ENCODE measurements at regions not wholly inside any gene's neighbourhood (a gene's known extent, or its start where the extent isn't known, plus 50 kb on each side); places are given as distances from the start of the nearest gene placed in this dataset.
"Not testable (repeated sequence)": the region's sequence is repeated elsewhere in the genome, so short reads cannot be mapped to it uniquely, and the experiment has no call there.

GRCh38 chr3:164291486-164291885 lies 786.8 kb downstream of the SI start:
- H3K9me3 Mint-ChIP-seq; H3K27me3 Mint-ChIP-seq; POLR2A ChIA-PET; H3K4me3 Mint-ChIP-seq; DNase-seq; H3K36me3 Mint-ChIP-seq (ENCODE audit: low read depth); H3K4me1 Mint-ChIP-seq; CTCF ChIA-PET; H3K27ac Mint-ChIP-seq: not testable (repeated sequence)

GRCh38 chr3:164278550-164278949 lies 799.7 kb downstream of the SI start:
- no peak overlapping the region for H3K4me3 Mint-ChIP-seq
- no peak overlapping the region for H3K27ac Mint-ChIP-seq
- POLR2A ChIA-PET, result no interaction called here
- H3K4me1 Mint-ChIP-seq, result no peaks in the 10 kb centered on the region
- CTCF ChIA-PET, result no interaction called here
- peaks cover 9% of the 10 kb centered on the region for H3K9me3 Mint-ChIP-seq
- H3K27me3 Mint-ChIP-seq, result no peaks in the 10 kb centered on the region
- DNase-seq, result no peak
- no peaks in the 10 kb centered on the region for H3K36me3 Mint-ChIP-seq (ENCODE audit: low read depth)

- ChIA-PET POLR2A (no interaction called here), CTCF (no interaction called here)
- Mint-ChIP-seq H3K9me3 (peaks cover 4% of the 10 kb centered on the region), H3K36me3 (ENCODE audit: low read depth) (no peaks in the 10 kb centered on the region), H3K27me3 (no peaks in the 10 kb centered on the region), H3K4me1 (no peaks in the 10 kb centered on the region), H3K4me3 (no peak overlapping the region), H3K27ac (no peak overlapping the region)
- no peak for DNase-seq
These were observed 811.2 kb downstream of the SI start for GRCh38 chr3:164267053-164267452.

- no peaks in the 10 kb centered on the region for H3K27me3 Mint-ChIP-seq
These were observed 827.4 kb downstream of the SI start for GRCh38 chr3:164250923-164251322.

GRCh38 chr3:164236851-164237250 lies 841.4 kb downstream of the SI start:
- H3K4me1 Mint-ChIP-seq, result no peaks in the 10 kb centered on the region
- ChIA-PET POLR2A (no interaction called here), CTCF (no interaction called here)
- no peaks in the 10 kb centered on the region for H3K27me3 Mint-ChIP-seq
- no peak overlapping the region for H3K27ac Mint-ChIP-seq
- no peak overlapping the region for H3K4me3 Mint-ChIP-seq
- H3K36me3 Mint-ChIP-seq (ENCODE audit: low read depth), result no peaks in the 10 kb centered on the region
- no peak for DNase-seq
- peaks cover 2% of the 10 kb centered on the region for H3K9me3 Mint-ChIP-seq

More at GRCh38 chr3:164250923-164251322, 827.4 kb downstream of the SI start:
- CTCF ChIA-PET, result no interaction called here
- Mint-ChIP-seq H3K4me1 (no peaks in the 10 kb centered on the region), H3K9me3 (no peaks in the 10 kb centered on the region), H3K4me3 (no peak overlapping the region), H3K27ac (no peak overlapping the region), H3K36me3 (ENCODE audit: low read depth) (no peaks in the 10 kb centered on the region)
- POLR2A ChIA-PET, result no interaction called here
- DNase-seq, result no peak

- no peaks in the 10 kb centered on the region for H3K4me1 Mint-ChIP-seq
- no peak overlapping the region for H3K27ac Mint-ChIP-seq
- ChIA-PET POLR2A (no interaction called here), CTCF (no interaction called here)
- peaks cover 2% of the 10 kb centered on the region for H3K9me3 Mint-ChIP-seq
- H3K4me3 Mint-ChIP-seq, result no peak overlapping the region
- H3K36me3 Mint-ChIP-seq (ENCODE audit: low read depth), result no peaks in the 10 kb centered on the region
- DNase-seq, result no peak
- H3K27me3 Mint-ChIP-seq, result no peaks in the 10 kb centered on the region
These were observed 842.8 kb downstream of the SI start for GRCh38 chr3:164235289-164236028.

- Mint-ChIP-seq H3K4me3 (no peak overlapping the region), H3K36me3 (ENCODE audit: low read depth) (no peaks in the 10 kb centered on the region), H3K9me3 (peaks cover 2% of the 10 kb centered on the region), H3K27me3 (no peaks in the 10 kb centered on the region), H3K4me1 (no peaks in the 10 kb centered on the region), H3K27ac (no peak overlapping the region)
- ChIA-PET CTCF (no interaction called here), POLR2A (no interaction called here)
- DNase-seq, result no peak
These were observed 844.3 kb downstream of the SI start for GRCh38 chr3:164233951-164234350.

GRCh38 chr3:164231718-164232117 lies 846.6 kb downstream of the SI start:
- Mint-ChIP-seq H3K36me3 (ENCODE audit: low read depth) (no peaks in the 10 kb centered on the region), H3K4me1 (no peaks in the 10 kb centered on the region), H3K4me3 (no peak overlapping the region), H3K27ac (no peak overlapping the region), H3K9me3 (no peaks in the 10 kb centered on the region), H3K27me3 (no peaks in the 10 kb centered on the region)
- ChIA-PET POLR2A (no interaction called here), CTCF (no interaction called here)
- DNase-seq, result no peak

- no peak for DNase-seq
- H3K36me3 Mint-ChIP-seq (ENCODE audit: low read depth), result no peaks in the 10 kb centered on the region
- H3K4me1 Mint-ChIP-seq, result no peaks in the 10 kb centered on the region
- H3K27ac Mint-ChIP-seq, result no peak overlapping the region
- CTCF ChIA-PET, result no interaction called here
- no peak overlapping the region for H3K4me3 Mint-ChIP-seq
- POLR2A ChIA-PET, result no interaction called here
- no peaks in the 10 kb centered on the region for H3K9me3 Mint-ChIP-seq
- H3K27me3 Mint-ChIP-seq, result no peaks in the 10 kb centered on the region
These were observed 847.8 kb downstream of the SI start for GRCh38 chr3:164230385-164231094.

- DNase-seq, result no peak
- ChIA-PET CTCF (no interaction called here), POLR2A (no interaction called here)
- no peaks in the 10 kb centered on the region for H3K27me3 Mint-ChIP-seq
- no peak overlapping the region for H3K27ac Mint-ChIP-seq
- H3K9me3 Mint-ChIP-seq, result peaks cover 9% of the 10 kb centered on the region
- no peaks in the 10 kb centered on the region for H3K36me3 Mint-ChIP-seq (ENCODE audit: low read depth)
- no peaks in the 10 kb centered on the region for H3K4me1 Mint-ChIP-seq
- H3K4me3 Mint-ChIP-seq, result no peak overlapping the region
These were observed 854.2 kb downstream of the SI start for GRCh38 chr3:164224126-164224525.

GRCh38 chr3:164222197-164222596 lies 856.1 kb downstream of the SI start:
- no peaks in the 10 kb centered on the region for H3K27me3 Mint-ChIP-seq
- no peak for DNase-seq
- H3K4me3 Mint-ChIP-seq, result no peak overlapping the region
- H3K27ac Mint-ChIP-seq, result no peak overlapping the region
- H3K36me3 Mint-ChIP-seq (ENCODE audit: low read depth), result no peaks in the 10 kb centered on the region
- no peaks in the 10 kb centered on the region for H3K4me1 Mint-ChIP-seq
- H3K9me3 Mint-ChIP-seq, result peaks cover 16% of the 10 kb centered on the region
- CTCF ChIA-PET, result no interaction called here
- POLR2A ChIA-PET, result no interaction called here

- Mint-ChIP-seq H3K9me3 (peaks cover 17% of the 10 kb centered on the region), H3K36me3 (ENCODE audit: low read depth) (no peaks in the 10 kb centered on the region), H3K4me1 (no peaks in the 10 kb centered on the region), H3K27ac (no peak overlapping the region), H3K27me3 (no peaks in the 10 kb centered on the region), H3K4me3 (no peak overlapping the region)
- CTCF ChIA-PET, result no interaction called here
- POLR2A ChIA-PET, result no interaction called here
- DNase-seq, result no peak
These were observed 857.0 kb downstream of the SI start for GRCh38 chr3:164221297-164221696.

- Mint-ChIP-seq H3K4me3 (no peak overlapping the region), H3K9me3 (peaks cover 3% of the 10 kb centered on the region), H3K27me3 (no peaks in the 10 kb centered on the region), H3K4me1 (no peaks in the 10 kb centered on the region), H3K27ac (no peak overlapping the region), H3K36me3 (ENCODE audit: low read depth) (no peaks in the 10 kb centered on the region)
- ChIA-PET POLR2A (no interaction called here), CTCF (no interaction called here)
- no peak for DNase-seq
These were observed 868.9 kb downstream of the SI start for GRCh38 chr3:164209363-164209762.

- ChIA-PET CTCF (no interaction called here), POLR2A (no interaction called here)
- DNase-seq, result no peak
- H3K27ac Mint-ChIP-seq, result no peak overlapping the region
- no peaks in the 10 kb centered on the region for H3K4me1 Mint-ChIP-seq
- H3K9me3 Mint-ChIP-seq, result peaks cover 3% of the 10 kb centered on the region
- H3K4me3 Mint-ChIP-seq, result no peak overlapping the region
- H3K27me3 Mint-ChIP-seq, result no peaks in the 10 kb centered on the region
- H3K36me3 Mint-ChIP-seq (ENCODE audit: low read depth), result no peaks in the 10 kb centered on the region
These were observed 869.5 kb downstream of the SI start for GRCh38 chr3:164208821-164209220.

All from activated CD4-positive, alpha-beta T cell treated with anti-CD3 and anti-CD28 coated beads, Interleukin-2, amount 10 ng/mL, durations not matched to agents 7 days and 5 days (primary cell).